ENCODE measurements at regions not wholly inside any gene's neighbourhood (a gene's known extent, or its start where the extent isn't known, plus 50 kb on each side); places are given as distances from the start of the nearest gene placed in this dataset.

- Histone ChIP-seq H3K4me3 (no peak overlapping the region), H3K27ac (no peak overlapping the region), H3K27me3 (no peaks in the 10 kb centered on the region), H3K9me3 (no peaks in the 10 kb centered on the region), H3K36me3 (ENCODE audit: low read depth, missing control alignments) (no peaks in the 10 kb centered on the region), H3K4me1 (no peaks in the 10 kb centered on the region)
- TF ChIP-seq, protein P1, sequence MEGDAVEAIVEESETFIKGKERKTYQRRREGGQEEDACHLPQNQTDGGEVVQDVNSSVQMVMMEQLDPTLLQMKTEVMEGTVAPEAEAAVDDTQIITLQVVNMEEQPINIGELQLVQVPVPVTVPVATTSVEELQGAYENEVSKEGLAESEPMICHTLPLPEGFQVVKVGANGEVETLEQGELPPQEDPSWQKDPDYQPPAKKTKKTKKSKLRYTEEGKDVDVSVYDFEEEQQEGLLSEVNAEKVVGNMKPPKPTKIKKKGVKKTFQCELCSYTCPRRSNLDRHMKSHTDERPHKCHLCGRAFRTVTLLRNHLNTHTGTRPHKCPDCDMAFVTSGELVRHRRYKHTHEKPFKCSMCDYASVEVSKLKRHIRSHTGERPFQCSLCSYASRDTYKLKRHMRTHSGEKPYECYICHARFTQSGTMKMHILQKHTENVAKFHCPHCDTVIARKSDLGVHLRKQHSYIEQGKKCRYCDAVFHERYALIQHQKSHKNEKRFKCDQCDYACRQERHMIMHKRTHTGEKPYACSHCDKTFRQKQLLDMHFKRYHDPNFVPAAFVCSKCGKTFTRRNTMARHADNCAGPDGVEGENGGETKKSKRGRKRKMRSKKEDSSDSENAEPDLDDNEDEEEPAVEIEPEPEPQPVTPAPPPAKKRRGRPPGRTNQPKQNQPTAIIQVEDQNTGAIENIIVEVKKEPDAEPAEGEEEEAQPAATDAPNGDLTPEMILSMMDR (IDR thresholded peaks at IDR 0.05), result no peak
- no peak for TF ChIP-seq POLR2A (IDR thresholded peaks at IDR 0.05)
- WGBS, 2 donors, result 89 to 91% methylated on average over 5 of the region's 5 CpGs
- intact Hi-C loops (cut with DNase I; ENCODE audit: low total_unique reads), result no loop called here
- no peak for DNase-seq
Measured at GRCh38 chr9:31355159-31355882, 1029.1 kb upstream of the ACO1 start.

- intact Hi-C loops (cut with DNase I; ENCODE audit: low total_unique reads), result no loop called here
- Histone ChIP-seq H3K27me3 (no peaks in the 10 kb centered on the region), H3K4me1 (no peaks in the 10 kb centered on the region), H3K27ac (no peak overlapping the region), H3K36me3 (ENCODE audit: low read depth, missing control alignments) (no peaks in the 10 kb centered on the region), H3K4me3 (no peak overlapping the region), H3K9me3 (no peaks in the 10 kb centered on the region)
- no peak for DNase-seq
- TF ChIP-seq, protein P1 (IDR thresholded peaks at IDR 0.05), result no peak
- no peak for TF ChIP-seq POLR2A (IDR thresholded peaks at IDR 0.05)
Measured at GRCh38 chr9:31355965-31356364, 1028.5 kb upstream of the ACO1 start.

DNA sequence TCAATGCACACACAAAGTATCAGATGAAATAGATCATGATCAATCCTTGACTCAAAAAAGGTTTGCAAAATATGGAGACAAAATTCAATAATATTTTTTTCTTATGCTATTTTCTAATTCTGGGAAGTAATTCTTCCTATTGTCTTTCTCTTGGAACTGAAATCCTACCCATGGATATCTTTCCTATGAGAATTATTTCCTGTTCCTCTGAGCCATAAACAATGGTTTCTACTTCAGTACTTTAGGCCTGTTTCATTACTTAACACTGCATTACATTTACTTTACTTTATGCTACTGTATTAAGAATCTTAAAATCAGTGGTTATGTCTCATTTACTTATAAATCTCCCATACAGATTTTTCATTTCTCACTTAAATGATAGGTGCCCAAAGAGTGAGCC lies 1025.4 kb upstream of the ACO1 start:
- Histone ChIP-seq H3K27me3 (no peaks in the 10 kb centered on the region), H3K4me3 (no peak overlapping the region), H3K36me3 (ENCODE audit: low read depth, missing control alignments) (no peaks in the 10 kb centered on the region), H3K9me3 (no peaks in the 10 kb centered on the region), H3K27ac (no peak overlapping the region), H3K4me1 (no peaks in the 10 kb centered on the region)
- intact Hi-C loops (cut with DNase I; ENCODE audit: low total_unique reads), result no loop called here
- TF ChIP-seq, protein P1 (IDR thresholded peaks at IDR 0.05), result no peak
- TF ChIP-seq POLR2A (IDR thresholded peaks at IDR 0.05), result no peak
- DNase-seq, result no peak

GRCh38 chr9:31364171-31364570 lies 1020.3 kb upstream of the ACO1 start:
- no peak for DNase-seq
- intact Hi-C loops (cut with DNase I; ENCODE audit: low total_unique reads), result no loop called here

More at GRCh38 chr9:31364171-31364570, 1020.3 kb upstream of the ACO1 start:
- no peaks in the 10 kb centered on the region for H3K4me1 ChIP-seq
- no peaks in the 10 kb centered on the region for H3K36me3 ChIP-seq (ENCODE audit: low read depth, missing control alignments)
- no peak overlapping the region for H3K4me3 ChIP-seq
- H3K9me3 ChIP-seq, result no peaks in the 10 kb centered on the region
- H3K27me3 ChIP-seq, result no peaks in the 10 kb centered on the region
- WGBS, 2 donors, result 63 to 81% methylated on average over 5 of the region's 5 CpGs
- TF ChIP-seq POLR2A (IDR thresholded peaks at IDR 0.05), result no peak
- TF ChIP-seq, protein P1 (IDR thresholded peaks at IDR 0.05), result no peak
- H3K27ac ChIP-seq, result no peak overlapping the region

All from testis (tissue), 2 donors.